SK-N-MC (cell line): ENCODE measurements at regions not wholly inside any gene's neighbourhood (a gene's known extent, or its start where the extent isn't known, plus 50 kb on each side); places are given as distances from the start of the nearest gene placed in this dataset.

Source experiments
- EZH2 ChIP-seq: fragments of 200-600 bp; sonication (generic); IDR thresholded peaks from one replicate; pipeline ENCODE4 v1.6.1; 2017; ENCODE audit warnings: antibody characterized with exemption
- POLR2AphosphoS5 ChIP-seq: IDR thresholded peaks from 2 replicates; pipeline ENCODE4 v1.6.1; 2012; ENCODE audit warnings: mild to moderate bottlenecking, low read depth, low read length, borderline replicate concordance

GRCh38 chr1:196131691-196132090 lies 476.5 kb downstream of the KCNT2 start:
- no peak for TF ChIP-seq EZH2
- TF ChIP-seq POLR2AphosphoS5: no peak
